ENCODE measurements at regions not wholly inside any gene's neighbourhood (a gene's known extent, or its start where the extent isn't known, plus 50 kb on each side); places are given as distances from the start of the nearest gene placed in this dataset.

GRCh38 chr16:86378831-86379504, 131.4 kb upstream of the FOXF1 start:
- Histone ChIP-seq H3K4me2 (ENCODE audit: low read length) (no peak overlapping the region), H3K36me3 (ENCODE audit: control insufficient read depth, low read length) (no peaks in the 10 kb centered on the region), H4K20me1 (ENCODE audit: control insufficient read depth, insufficient read depth, low read depth, low read length) (no peaks in the 10 kb centered on the region), H3K27ac (ENCODE audit: low read depth, low read length) (no peak overlapping the region), H3K4me1 (ENCODE audit: control insufficient read depth, low read length) (no peaks in the 10 kb centered on the region), H3K4me3 (ENCODE audit: low read length) (no peak overlapping the region), H3F3A (ENCODE audit: control insufficient read depth, insufficient read depth) (no peaks in the 10 kb centered on the region), H3K79me2 (ENCODE audit: control insufficient read depth, low read length) (no peaks in the 10 kb centered on the region), H3K9me3 (ENCODE audit: control insufficient read depth, insufficient read depth, low read length) (no peaks in the 10 kb centered on the region), H3K27me3 (ENCODE audit: control insufficient read depth, low read length) (no peaks in the 10 kb centered on the region), H3K9me2 (replicated peaks; ENCODE audit: control insufficient read depth, low read length) (no peaks in the 10 kb centered on the region)
- TF ChIP-seq, protein P1, sequence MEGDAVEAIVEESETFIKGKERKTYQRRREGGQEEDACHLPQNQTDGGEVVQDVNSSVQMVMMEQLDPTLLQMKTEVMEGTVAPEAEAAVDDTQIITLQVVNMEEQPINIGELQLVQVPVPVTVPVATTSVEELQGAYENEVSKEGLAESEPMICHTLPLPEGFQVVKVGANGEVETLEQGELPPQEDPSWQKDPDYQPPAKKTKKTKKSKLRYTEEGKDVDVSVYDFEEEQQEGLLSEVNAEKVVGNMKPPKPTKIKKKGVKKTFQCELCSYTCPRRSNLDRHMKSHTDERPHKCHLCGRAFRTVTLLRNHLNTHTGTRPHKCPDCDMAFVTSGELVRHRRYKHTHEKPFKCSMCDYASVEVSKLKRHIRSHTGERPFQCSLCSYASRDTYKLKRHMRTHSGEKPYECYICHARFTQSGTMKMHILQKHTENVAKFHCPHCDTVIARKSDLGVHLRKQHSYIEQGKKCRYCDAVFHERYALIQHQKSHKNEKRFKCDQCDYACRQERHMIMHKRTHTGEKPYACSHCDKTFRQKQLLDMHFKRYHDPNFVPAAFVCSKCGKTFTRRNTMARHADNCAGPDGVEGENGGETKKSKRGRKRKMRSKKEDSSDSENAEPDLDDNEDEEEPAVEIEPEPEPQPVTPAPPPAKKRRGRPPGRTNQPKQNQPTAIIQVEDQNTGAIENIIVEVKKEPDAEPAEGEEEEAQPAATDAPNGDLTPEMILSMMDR (IDR thresholded peaks at IDR 0.05; ENCODE audit: low read depth, low read length, poor library complexity, severe bottlenecking) = no peak
- no peak for TF ChIP-seq EZH2phosphoT487 (IDR thresholded peaks at IDR 0.05; ENCODE audit: borderline replicate concordance, low read length)

GRCh38 chr16:86379505-86379846, 130.9 kb upstream of the FOXF1 start:
- no peak overlapping the region for H3K4me2 ChIP-seq (ENCODE audit: low read length)
- no peaks in the 10 kb centered on the region for H3K79me2 ChIP-seq (ENCODE audit: control insufficient read depth, low read length)
- H3K4me1 ChIP-seq (ENCODE audit: control insufficient read depth, low read length) = no peaks in the 10 kb centered on the region
- TF ChIP-seq EZH2phosphoT487 (IDR thresholded peaks at IDR 0.05; ENCODE audit: borderline replicate concordance, low read length) = no peak
- TF ChIP-seq, protein P1 (IDR thresholded peaks at IDR 0.05; ENCODE audit: low read depth, low read length, poor library complexity, severe bottlenecking) = no peak
- no peaks in the 10 kb centered on the region for H3K9me3 ChIP-seq (ENCODE audit: control insufficient read depth, insufficient read depth, low read length)
- H3F3A ChIP-seq (ENCODE audit: control insufficient read depth, insufficient read depth) = no peaks in the 10 kb centered on the region
- H3K36me3 ChIP-seq (ENCODE audit: control insufficient read depth, low read length) = no peaks in the 10 kb centered on the region
- H4K20me1 ChIP-seq (ENCODE audit: control insufficient read depth, insufficient read depth, low read depth, low read length) = no peaks in the 10 kb centered on the region
- no peak overlapping the region for H3K4me3 ChIP-seq (ENCODE audit: low read length)
- H3K9me2 ChIP-seq (replicated peaks; ENCODE audit: control insufficient read depth, low read length) = no peaks in the 10 kb centered on the region
- H3K27me3 ChIP-seq (ENCODE audit: control insufficient read depth, low read length) = no peaks in the 10 kb centered on the region
- no peak overlapping the region for H3K27ac ChIP-seq (ENCODE audit: low read depth, low read length)

DNA sequence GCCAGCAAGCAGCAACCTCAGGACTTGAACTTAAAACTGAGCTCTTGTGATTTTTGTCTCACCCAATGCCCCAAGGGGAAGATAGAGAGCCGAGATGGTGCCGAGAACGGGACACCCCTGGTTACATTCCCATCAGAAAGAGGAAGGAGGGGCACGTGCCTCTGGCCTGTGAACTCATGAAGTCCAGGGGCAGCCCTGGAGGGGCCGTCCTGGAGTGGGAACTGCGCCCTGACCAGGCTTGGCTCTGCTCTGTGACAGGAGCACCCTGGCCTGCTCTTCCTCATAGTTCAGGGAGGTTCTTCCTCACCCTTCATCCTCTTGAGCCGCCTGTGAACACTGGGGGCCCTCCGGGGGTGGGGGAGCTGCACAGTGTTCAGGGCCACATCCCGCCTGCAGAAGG, 130.3 kb upstream of the FOXF1 start:
- Histone ChIP-seq H3K27me3 (ENCODE audit: control insufficient read depth, low read length) (no peaks in the 10 kb centered on the region), H3K4me1 (ENCODE audit: control insufficient read depth, low read length) (no peaks in the 10 kb centered on the region), H3K9me2 (replicated peaks; ENCODE audit: control insufficient read depth, low read length) (no peaks in the 10 kb centered on the region), H3K27ac (ENCODE audit: low read depth, low read length) (no peak overlapping the region), H4K20me1 (ENCODE audit: control insufficient read depth, insufficient read depth, low read depth, low read length) (no peaks in the 10 kb centered on the region), H3F3A (ENCODE audit: control insufficient read depth, insufficient read depth) (no peaks in the 10 kb centered on the region), H3K4me2 (ENCODE audit: low read length) (no peak overlapping the region), H3K36me3 (ENCODE audit: control insufficient read depth, low read length) (no peaks in the 10 kb centered on the region), H3K9me3 (ENCODE audit: control insufficient read depth, insufficient read depth, low read length) (no peaks in the 10 kb centered on the region), H3K79me2 (ENCODE audit: control insufficient read depth, low read length) (no peaks in the 10 kb centered on the region), H3K4me3 (ENCODE audit: low read length) (no peak overlapping the region)
- TF ChIP-seq EZH2phosphoT487 (IDR thresholded peaks at IDR 0.05; ENCODE audit: borderline replicate concordance, low read length) = no peak
- TF ChIP-seq, protein P1 (IDR thresholded peaks at IDR 0.05; ENCODE audit: low read depth, low read length, poor library complexity, severe bottlenecking) = no peak

Measured in DOHH2 (cell line).